ENCODE measurements at regions not wholly inside any gene's neighbourhood (a gene's known extent, or its start where the extent isn't known, plus 50 kb on each side); places are given as distances from the start of the nearest gene placed in this dataset.

DNA sequence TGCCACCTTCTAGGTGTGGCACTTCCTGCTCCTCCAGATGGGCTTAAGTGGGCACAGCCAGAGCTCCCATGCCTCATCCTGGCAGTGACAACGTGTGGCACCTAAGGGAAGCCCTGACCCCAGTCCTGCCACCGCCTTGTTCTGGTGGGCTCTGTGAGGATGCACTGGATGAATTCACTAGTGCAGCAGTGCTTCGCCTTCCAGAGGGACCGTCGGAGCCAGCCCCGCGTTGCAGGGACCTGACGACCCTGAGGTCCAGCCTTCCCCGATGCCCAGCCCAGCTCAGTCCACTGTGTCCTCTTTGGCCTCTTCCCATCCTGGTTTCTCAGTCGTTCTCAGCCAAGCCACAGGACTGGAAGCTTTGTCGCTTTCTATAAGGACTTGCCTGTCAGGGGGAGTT is 399.8 kb downstream of the SEC14L1 start:
- TF ChIP-seq, protein P1, sequence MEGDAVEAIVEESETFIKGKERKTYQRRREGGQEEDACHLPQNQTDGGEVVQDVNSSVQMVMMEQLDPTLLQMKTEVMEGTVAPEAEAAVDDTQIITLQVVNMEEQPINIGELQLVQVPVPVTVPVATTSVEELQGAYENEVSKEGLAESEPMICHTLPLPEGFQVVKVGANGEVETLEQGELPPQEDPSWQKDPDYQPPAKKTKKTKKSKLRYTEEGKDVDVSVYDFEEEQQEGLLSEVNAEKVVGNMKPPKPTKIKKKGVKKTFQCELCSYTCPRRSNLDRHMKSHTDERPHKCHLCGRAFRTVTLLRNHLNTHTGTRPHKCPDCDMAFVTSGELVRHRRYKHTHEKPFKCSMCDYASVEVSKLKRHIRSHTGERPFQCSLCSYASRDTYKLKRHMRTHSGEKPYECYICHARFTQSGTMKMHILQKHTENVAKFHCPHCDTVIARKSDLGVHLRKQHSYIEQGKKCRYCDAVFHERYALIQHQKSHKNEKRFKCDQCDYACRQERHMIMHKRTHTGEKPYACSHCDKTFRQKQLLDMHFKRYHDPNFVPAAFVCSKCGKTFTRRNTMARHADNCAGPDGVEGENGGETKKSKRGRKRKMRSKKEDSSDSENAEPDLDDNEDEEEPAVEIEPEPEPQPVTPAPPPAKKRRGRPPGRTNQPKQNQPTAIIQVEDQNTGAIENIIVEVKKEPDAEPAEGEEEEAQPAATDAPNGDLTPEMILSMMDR (IDR thresholded peaks at IDR 0.05; ENCODE audit: insufficient read depth, low read length, poor library complexity, severe bottlenecking), result no peak
- no peak for TF ChIP-seq EZH2phosphoT487 (conservative IDR thresholded peaks at IDR 0.05; ENCODE audit: low read length)
